Activated T-cell treated with anti-CD3 and anti-CD28 coated beads, Interleukin-2, amount 50 U/mL, for 24 hours (primary cell): ENCODE measurements at regions not wholly inside any gene's neighbourhood (a gene's known extent, or its start where the extent isn't known, plus 50 kb on each side); places are given as distances from the start of the nearest gene placed in this dataset.
"Not testable (repeated sequence)": the region's sequence is repeated elsewhere in the genome, so short reads cannot be mapped to it uniquely, and the experiment has no call there.

Experiments
- DNase-seq: peaks from one replicate; pipeline ENCODE4 v3.0.0-alpha.2; 2020
- H3K27ac Mint-ChIP-seq: 2 replicates; pipeline ENCODE4 v1.8.0; 2020; ENCODE audit warnings: mild to moderate bottlenecking, mixed read lengths
- H3K27me3 Mint-ChIP-seq: 2 replicates; pipeline ENCODE4 v1.8.0; 2020; ENCODE audit warnings: mixed read lengths
- H3K36me3 Mint-ChIP-seq: 2 replicates; pipeline ENCODE4 v1.8.0; 2020; ENCODE audit warnings: low read depth, mixed read lengths
- H3K4me1 Mint-ChIP-seq: 2 replicates; pipeline ENCODE4 v1.8.0; 2020; ENCODE audit warnings: low read depth, mixed read lengths
- H3K4me3 Mint-ChIP-seq: 2 replicates; pipeline ENCODE4 v1.8.0; 2020; ENCODE audit warnings: mild to moderate bottlenecking, moderate library complexity, mixed read lengths
- H3K9me3 Mint-ChIP-seq: 2 replicates; pipeline ENCODE4 v1.8.0; 2020; ENCODE audit warnings: mixed read lengths

- H3K4me1 Mint-ChIP-seq: no peaks in the 10 kb centered on the region
- H3K36me3 Mint-ChIP-seq: no peaks in the 10 kb centered on the region
- no peak overlapping the region for H3K27ac Mint-ChIP-seq
- no peak overlapping the region for H3K4me3 Mint-ChIP-seq
- no peak for DNase-seq
- H3K9me3 Mint-ChIP-seq: no peaks in the 10 kb centered on the region
- no peaks in the 10 kb centered on the region for H3K27me3 Mint-ChIP-seq
Measured at GRCh38 chr16:50497592-50497991, 50.6 kb upstream of the NKD1 start.

- Mint-ChIP-seq H3K9me3 (no peaks in the 10 kb centered on the region), H3K4me1 (no peaks in the 10 kb centered on the region), H3K36me3 (no peaks in the 10 kb centered on the region), H3K27ac (no peak overlapping the region), H3K27me3 (no peaks in the 10 kb centered on the region), H3K4me3 (no peak overlapping the region)
- no peak for DNase-seq
Measured at GRCh38 chr16:50496990-50497389, 51.2 kb upstream of the NKD1 start.

DNA sequence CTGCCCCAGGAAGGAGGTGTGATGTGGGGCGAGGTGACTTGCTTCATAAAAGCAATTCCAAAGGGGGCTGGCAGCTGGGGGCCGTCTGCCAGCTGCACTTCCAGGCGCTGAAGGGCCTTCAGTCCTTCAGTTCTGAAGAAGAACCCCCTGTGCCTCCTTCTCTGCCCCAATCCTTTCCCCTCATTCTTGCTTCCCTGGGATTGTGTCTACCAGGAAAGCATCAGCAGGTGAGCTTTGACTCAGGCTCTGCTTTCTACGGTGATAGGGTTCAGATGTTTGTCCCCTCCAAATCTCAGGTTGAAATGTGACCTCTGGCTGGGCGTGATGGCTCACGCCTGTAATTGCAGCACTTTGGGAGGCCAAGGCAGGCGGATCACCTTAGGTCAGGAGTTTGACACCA is 52.5 kb upstream of the NKD1 start:
- H3K9me3 Mint-ChIP-seq: no peaks in the 10 kb centered on the region
- H3K27ac Mint-ChIP-seq: no peak overlapping the region
- DNase-seq: no peak
- H3K27me3 Mint-ChIP-seq: no peaks in the 10 kb centered on the region
- H3K4me1 Mint-ChIP-seq: no peaks in the 10 kb centered on the region
- H3K4me3 Mint-ChIP-seq: no peak overlapping the region
- no peaks in the 10 kb centered on the region for H3K36me3 Mint-ChIP-seq

DNA sequence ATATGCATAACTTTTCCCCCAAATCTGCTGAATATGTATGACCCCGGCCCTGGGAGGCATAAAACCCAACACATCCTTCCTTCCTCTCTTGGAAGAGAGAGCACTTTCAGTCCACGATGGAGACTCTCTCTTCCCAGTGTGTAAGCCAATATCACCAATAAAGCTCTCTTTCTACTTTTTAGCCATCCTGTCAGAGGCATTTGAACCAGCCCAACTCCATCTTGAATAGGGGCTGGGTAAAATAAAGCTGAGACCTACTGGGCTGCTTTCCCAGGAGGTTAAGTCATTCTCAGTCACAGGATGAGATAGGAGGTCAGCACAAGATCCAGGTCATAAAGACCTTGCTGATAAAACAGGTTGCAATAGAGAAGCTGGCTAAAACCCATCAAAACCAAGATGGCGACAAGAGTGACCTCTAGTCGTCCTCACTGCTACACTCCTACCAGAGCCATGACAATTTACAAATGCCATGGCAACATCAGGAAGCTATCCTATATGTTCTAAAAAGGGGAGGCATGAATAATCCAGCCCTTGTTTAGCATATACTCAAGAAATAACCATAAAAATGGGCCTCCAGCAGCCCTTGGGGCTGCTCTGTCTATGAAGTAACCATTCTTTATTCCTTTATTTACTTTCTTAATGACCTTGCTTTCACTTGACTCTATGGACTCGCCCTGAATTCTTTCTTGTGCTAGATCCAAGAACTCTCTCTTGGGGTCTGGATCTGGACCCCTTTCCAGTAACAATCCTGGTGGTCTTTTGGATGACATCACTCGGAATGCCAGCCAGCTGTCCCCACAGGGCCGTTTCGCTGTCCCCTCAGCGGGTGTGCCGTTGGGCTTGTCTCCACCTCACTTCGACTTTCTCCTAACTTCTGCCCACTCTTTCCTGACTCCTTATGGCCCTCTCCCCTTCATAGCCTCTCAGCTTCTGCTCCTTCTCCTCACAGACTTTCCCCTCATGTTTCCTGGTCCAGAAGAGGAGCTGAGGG is 53.4 kb upstream of the NKD1 start:
- Mint-ChIP-seq H3K4me1 (no peaks in the 10 kb centered on the region), H3K36me3 (no peaks in the 10 kb centered on the region), H3K4me3 (no peak overlapping the region), H3K27ac (no peak overlapping the region), H3K9me3 (no peaks in the 10 kb centered on the region), H3K27me3 (peaks cover 2% of the 10 kb centered on the region)
- DNase-seq: no peak

- Mint-ChIP-seq H3K4me3 (no peak overlapping the region), H3K27ac (no peak overlapping the region), H3K27me3 (peaks cover 14% of the 10 kb centered on the region), H3K4me1 (no peaks in the 10 kb centered on the region), H3K9me3 (no peaks in the 10 kb centered on the region), H3K36me3 (no peaks in the 10 kb centered on the region)
- no peak for DNase-seq
Measured at GRCh38 chr16:50491516-50491915, 56.7 kb upstream of the NKD1 start.

- no peak for DNase-seq
- Mint-ChIP-seq H3K27me3 (peaks cover 14% of the 10 kb centered on the region), H3K4me1 (no peaks in the 10 kb centered on the region), H3K4me3 (no peak overlapping the region), H3K9me3 (no peaks in the 10 kb centered on the region), H3K27ac (no peak overlapping the region), H3K36me3 (no peaks in the 10 kb centered on the region)
Measured at GRCh38 chr16:50490828-50491227, 57.4 kb upstream of the NKD1 start.

DNA sequence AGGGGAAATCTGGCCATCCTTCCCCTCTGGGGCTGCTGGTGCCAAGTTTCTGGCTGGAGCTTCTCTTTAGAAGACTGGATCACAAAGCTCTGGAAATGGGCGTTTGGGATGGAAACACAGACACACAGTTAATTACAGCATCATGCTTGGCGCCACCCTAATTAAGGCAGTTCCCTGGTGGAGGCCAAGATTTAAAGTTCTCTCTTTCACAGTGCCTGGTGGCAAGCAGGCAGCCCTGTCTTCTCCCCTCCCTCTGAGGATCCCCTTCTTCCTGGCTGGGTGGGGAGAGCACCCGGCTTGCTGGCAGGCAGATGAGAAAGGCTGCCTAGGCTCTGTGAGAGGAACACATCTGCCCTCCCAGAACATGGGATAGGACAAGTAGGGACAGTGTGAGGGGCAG is 59.0 kb upstream of the NKD1 start:
- H3K36me3 Mint-ChIP-seq: no peaks in the 10 kb centered on the region
- H3K9me3 Mint-ChIP-seq: peaks cover 11% of the 10 kb centered on the region
- H3K4me1 Mint-ChIP-seq: no peaks in the 10 kb centered on the region
- H3K27me3 Mint-ChIP-seq: peaks cover 22% of the 10 kb centered on the region
- H3K27ac Mint-ChIP-seq: no peak overlapping the region
- no peak overlapping the region for H3K4me3 Mint-ChIP-seq
- DNase-seq: no peak

DNA sequence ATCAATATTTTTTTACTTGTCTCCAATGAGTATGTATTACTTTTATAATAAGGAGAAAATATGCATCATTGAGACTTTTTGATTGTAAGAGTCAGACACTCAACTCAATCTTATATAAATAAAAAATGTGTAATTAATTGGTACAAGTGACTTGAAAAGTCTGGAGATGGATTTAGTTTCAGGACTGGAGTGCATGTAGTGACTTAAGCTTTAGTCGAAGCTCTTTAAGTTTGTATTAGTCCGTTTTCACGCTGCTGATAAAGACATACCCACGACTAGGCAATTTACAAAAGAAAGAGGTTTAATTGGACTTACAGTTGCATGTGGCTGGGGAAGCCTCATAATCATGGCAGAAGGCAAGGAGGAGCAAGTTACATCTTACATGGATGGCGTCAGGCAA is 60.7 kb upstream of the NKD1 start:
- H3K4me1 Mint-ChIP-seq: no peaks in the 10 kb centered on the region
- H3K27ac Mint-ChIP-seq: no peak overlapping the region
- DNase-seq: no peak
- H3K36me3 Mint-ChIP-seq: no peaks in the 10 kb centered on the region
- peaks cover 17% of the 10 kb centered on the region for H3K9me3 Mint-ChIP-seq
- peaks cover 24% of the 10 kb centered on the region for H3K27me3 Mint-ChIP-seq
- no peak overlapping the region for H3K4me3 Mint-ChIP-seq

GRCh38 chr16:50486162-50486561 is 62.0 kb upstream of the NKD1 start:
- H3K36me3 Mint-ChIP-seq, H3K4me3 Mint-ChIP-seq, H3K4me1 Mint-ChIP-seq, DNase-seq, H3K27ac Mint-ChIP-seq: not testable (repeated sequence)
- Mint-ChIP-seq H3K9me3 (peaks cover 17% of the 10 kb centered on the region), H3K27me3 (peaks cover 24% of the 10 kb centered on the region)

- Mint-ChIP-seq H3K27ac (no peak overlapping the region), H3K36me3 (no peaks in the 10 kb centered on the region), H3K4me1 (no peaks in the 10 kb centered on the region), H3K27me3 (peaks cover 24% of the 10 kb centered on the region), H3K9me3 (peaks cover 17% of the 10 kb centered on the region), H3K4me3 (no peak overlapping the region)
- DNase-seq: no peak
Measured at GRCh38 chr16:50485232-50485631, 63.0 kb upstream of the NKD1 start.

DNA sequence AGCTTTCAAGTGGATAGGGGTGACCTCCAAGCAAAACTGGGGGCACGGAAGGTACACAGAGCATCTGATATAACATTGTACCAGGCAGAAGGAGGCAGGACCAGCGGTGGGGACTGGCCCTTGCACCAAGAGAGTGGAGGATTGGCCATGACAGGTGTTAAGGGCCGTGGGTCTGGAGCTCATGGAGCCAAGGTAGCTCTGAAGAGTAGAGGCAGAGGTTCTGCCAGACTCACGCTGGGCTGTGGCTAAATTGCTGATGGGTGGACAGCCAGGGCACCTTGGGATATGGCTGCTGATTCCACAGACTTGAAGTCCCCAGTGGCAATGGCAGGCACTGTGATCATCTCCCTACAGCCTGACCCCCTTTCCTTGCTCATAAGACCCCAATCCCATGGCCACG is 65.9 kb upstream of the NKD1 start:
- peaks cover 17% of the 10 kb centered on the region for H3K9me3 Mint-ChIP-seq
- DNase-seq: no peak
- no peaks in the 10 kb centered on the region for H3K4me1 Mint-ChIP-seq
- H3K36me3 Mint-ChIP-seq: no peaks in the 10 kb centered on the region
- H3K27me3 Mint-ChIP-seq: peaks cover 14% of the 10 kb centered on the region
- H3K4me3 Mint-ChIP-seq: no peak overlapping the region
- H3K27ac Mint-ChIP-seq: no peak overlapping the region

GRCh38 chr16:50480206-50480605 is 68.0 kb upstream of the NKD1 start:
- Mint-ChIP-seq H3K4me3 (no peak overlapping the region), H3K27ac (no peak overlapping the region), H3K4me1 (no peaks in the 10 kb centered on the region), H3K27me3 (peaks cover 10% of the 10 kb centered on the region), H3K9me3 (peaks cover 15% of the 10 kb centered on the region), H3K36me3 (no peaks in the 10 kb centered on the region)
- DNase-seq: no peak

DNA sequence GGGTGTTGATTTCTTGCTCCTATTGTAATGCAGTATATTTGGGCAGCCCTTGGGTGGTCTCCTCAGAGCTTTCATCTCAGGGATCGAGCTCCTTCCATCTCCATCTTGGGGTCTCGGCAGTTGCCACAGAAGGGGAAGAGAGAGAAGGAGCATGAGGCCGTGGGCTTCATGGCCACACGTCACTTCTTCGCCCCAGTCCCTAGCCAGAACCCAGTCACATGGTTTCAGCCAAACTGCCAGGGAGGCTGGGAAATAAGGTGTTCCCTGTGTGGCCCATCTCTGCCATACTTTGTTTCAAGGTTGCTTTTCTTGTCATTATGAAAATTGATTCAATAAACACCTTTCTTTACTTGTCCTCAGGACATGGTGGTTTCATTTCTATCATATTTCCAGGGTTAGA is 68.4 kb upstream of the NKD1 start:
- Mint-ChIP-seq H3K27me3 (peaks cover 7% of the 10 kb centered on the region), H3K27ac (no peak overlapping the region), H3K9me3 (peaks cover 11% of the 10 kb centered on the region)

DNA sequence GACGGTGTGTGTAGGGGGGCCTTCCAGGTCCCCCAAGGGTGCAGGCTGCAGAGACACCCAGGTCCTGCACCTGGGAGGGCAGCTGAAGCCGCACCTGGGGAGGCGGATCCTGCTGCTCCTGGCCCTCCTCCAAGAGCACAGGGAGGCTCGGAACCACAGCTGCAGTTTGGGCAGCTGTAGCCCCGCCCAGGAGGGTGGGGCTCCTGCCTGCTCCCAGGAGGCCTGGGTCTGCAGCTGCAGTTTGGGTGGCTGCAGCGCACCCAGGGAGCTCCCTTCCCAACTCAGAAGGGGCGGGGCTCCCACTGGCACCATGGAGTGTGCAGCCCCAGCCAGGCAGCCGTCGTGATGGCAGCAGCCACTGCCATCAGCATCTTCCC is 69.4 kb upstream of the NKD1 start:
- no peak overlapping the region for H3K27ac Mint-ChIP-seq
- H3K36me3 Mint-ChIP-seq: no peaks in the 10 kb centered on the region
- H3K27me3 Mint-ChIP-seq: no peaks in the 10 kb centered on the region
- peaks cover 10% of the 10 kb centered on the region for H3K4me1 Mint-ChIP-seq
- no peak overlapping the region for H3K4me3 Mint-ChIP-seq
- DNase-seq: no peak
- H3K9me3 Mint-ChIP-seq: peaks cover 1% of the 10 kb centered on the region

More for the DNA sequence above, 68.4 kb upstream of the NKD1 start:
- Mint-ChIP-seq H3K4me1 (peaks cover 2% of the 10 kb centered on the region), H3K36me3 (no peaks in the 10 kb centered on the region), H3K4me3 (no peak overlapping the region)
- DNase-seq: no peak

- Mint-ChIP-seq H3K9me3 (no peaks in the 10 kb centered on the region), H3K36me3 (no peaks in the 10 kb centered on the region), H3K4me1 (peaks cover 15% of the 10 kb centered on the region), H3K27me3 (no peaks in the 10 kb centered on the region), H3K27ac (no peak overlapping the region), H3K4me3 (no peak overlapping the region)
- no peak for DNase-seq
Measured at GRCh38 chr16:50478075-50478772, 70.0 kb upstream of the NKD1 start.
